Tibial artery (tissue), 4 donors: ENCODE measurements at regions not wholly inside any gene's neighbourhood (a gene's known extent, or its start where the extent isn't known, plus 50 kb on each side); places are given as distances from the start of the nearest gene placed in this dataset.

Experiments
- DNase-seq, 2 donors: peaks; one replicate each; pipeline ENCODE4 v3.0.0-alpha.2; 2019
- H3K27ac ChIP-seq, 2 donors: fragments of 200-600 bp; sonication (generic) in 1 of 2; 1 replicate in 1 of 2; 2 replicates in 1 of 2; pipeline ENCODE4 v1.5.1; 2018 to 2019; ENCODE audit warnings: mild to moderate bottlenecking in 1 of 2
- H3K27me3 ChIP-seq, 2 donors: fragments of 200-600 bp; sonication (generic) in 1 of 2; one replicate each; pipeline versions ENCODE4 v1.5.1 to v1.6.0; 2016 to 2019
- H3K36me3 ChIP-seq, 3 donors: fragments of 200-600 bp; sonication (generic) in 2 of 3; one replicate each; pipeline ENCODE4 v1.5.1; 2016 to 2019; ENCODE audit warnings: mild to moderate bottlenecking in 2 of 3
- H3K4me1 ChIP-seq, 4 donors: fragments of 200-600 bp; sonication (generic) in 2 of 4; 1 replicate in 3 of 4; 2 replicates in 1 of 4; pipeline ENCODE4 v1.5.1; 2016 to 2019
- H3K4me3 ChIP-seq, 2 donors: fragments of 200-600 bp; sonication (generic) in 1 of 2; 1 replicate in 1 of 2; 2 replicates in 1 of 2; pipeline ENCODE4 v1.5.1; 2018 to 2019; ENCODE audit warnings: mild to moderate bottlenecking in 2 of 2
- H3K9me3 ChIP-seq, 3 donors: fragments of 200-600 bp; sonication (generic) in 1 of 3; one replicate each; pipeline ENCODE4 v1.5.1; 2016 to 2019
- CTCF ChIP-seq, 2 experiments: fragments of 200-600 bp in 1 of 2; fragments of 450-650 bp in 1 of 2; IDR thresholded peaks; one replicate each; pipeline ENCODE4 v1.5.1; 2017 to 2019; ENCODE audit warnings: antibody characterized with exemption in 2 of 2, mild to moderate bottlenecking in 1 of 2, moderate library complexity in 1 of 2
- intact Hi-C: fragments of 100-400 bp; cut with DNase I; formaldehyde crosslinking; loops from one replicate; pipeline ENCODE4 v1.15.0; 2023; ENCODE audit warnings: low total_unique reads

DNA sequence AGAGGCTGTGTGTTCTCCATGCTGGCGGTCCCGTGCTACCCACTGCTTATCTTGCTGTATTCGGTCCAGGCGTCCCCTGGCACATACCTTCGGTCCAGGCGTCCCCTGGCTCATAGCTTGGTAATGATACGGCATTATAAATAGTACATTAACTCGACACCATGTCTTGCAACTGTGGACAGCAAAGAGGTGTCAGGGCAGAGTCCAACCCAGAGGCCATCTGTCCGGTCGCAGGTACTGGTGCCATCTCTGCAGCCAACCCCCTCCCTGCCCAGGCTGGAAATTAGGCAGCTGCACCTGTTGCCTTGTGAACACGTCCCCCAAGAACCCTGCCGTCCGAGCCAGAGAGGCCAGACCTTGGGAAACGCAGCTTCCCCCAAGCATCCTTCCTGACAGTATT is 634.3 kb downstream of the BRD1 start:
- TF ChIP-seq CTCF (IDR thresholded peaks at IDR 0.05), result no peak
- Histone ChIP-seq H3K4me1 (no peaks in the 10 kb centered on the region), H3K9me3 (no peaks in the 10 kb centered on the region), H3K4me3 (no peak overlapping the region), H3K27ac (no peak overlapping the region), H3K36me3 (no peaks in the 10 kb centered on the region), H3K27me3 (peaks cover 0 to 15% of the 10 kb centered on the region in 2 donors)
- intact Hi-C loops, result no loop called here
- DNase-seq, result no peak

DNA sequence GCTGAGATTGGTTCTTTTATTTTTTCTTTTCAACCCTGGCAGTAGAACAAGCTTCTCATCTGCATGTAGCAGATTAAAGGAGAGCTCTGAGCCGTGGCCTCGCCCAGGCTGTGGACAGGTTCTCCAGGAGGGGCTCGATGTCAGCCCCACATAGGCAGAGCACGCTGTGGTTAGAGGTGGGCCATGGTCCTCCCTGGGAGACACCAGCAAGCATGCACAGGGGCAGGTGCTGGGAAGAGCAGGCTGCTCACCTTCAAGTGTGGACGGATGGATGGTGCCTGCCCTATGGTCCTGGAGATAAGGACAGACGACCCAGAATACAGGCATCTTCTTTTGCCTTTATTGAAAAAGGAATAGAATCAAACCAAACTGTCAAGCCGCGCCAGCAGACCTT is 634.8 kb downstream of the BRD1 start:
- intact Hi-C loops, result no loop called here
- no peak overlapping the region for H3K27ac ChIP-seq
- no peak for TF ChIP-seq CTCF (IDR thresholded peaks at IDR 0.05)
- DNase-seq, result no peak
- H3K4me3 ChIP-seq, result no peak overlapping the region
- H3K36me3 ChIP-seq, result no peaks in the 10 kb centered on the region
- H3K4me1 ChIP-seq, result no peaks in the 10 kb centered on the region
- H3K27me3 ChIP-seq, result peaks cover 0 to 15% of the 10 kb centered on the region in 2 donors
- no peaks in the 10 kb centered on the region for H3K9me3 ChIP-seq

DNA sequence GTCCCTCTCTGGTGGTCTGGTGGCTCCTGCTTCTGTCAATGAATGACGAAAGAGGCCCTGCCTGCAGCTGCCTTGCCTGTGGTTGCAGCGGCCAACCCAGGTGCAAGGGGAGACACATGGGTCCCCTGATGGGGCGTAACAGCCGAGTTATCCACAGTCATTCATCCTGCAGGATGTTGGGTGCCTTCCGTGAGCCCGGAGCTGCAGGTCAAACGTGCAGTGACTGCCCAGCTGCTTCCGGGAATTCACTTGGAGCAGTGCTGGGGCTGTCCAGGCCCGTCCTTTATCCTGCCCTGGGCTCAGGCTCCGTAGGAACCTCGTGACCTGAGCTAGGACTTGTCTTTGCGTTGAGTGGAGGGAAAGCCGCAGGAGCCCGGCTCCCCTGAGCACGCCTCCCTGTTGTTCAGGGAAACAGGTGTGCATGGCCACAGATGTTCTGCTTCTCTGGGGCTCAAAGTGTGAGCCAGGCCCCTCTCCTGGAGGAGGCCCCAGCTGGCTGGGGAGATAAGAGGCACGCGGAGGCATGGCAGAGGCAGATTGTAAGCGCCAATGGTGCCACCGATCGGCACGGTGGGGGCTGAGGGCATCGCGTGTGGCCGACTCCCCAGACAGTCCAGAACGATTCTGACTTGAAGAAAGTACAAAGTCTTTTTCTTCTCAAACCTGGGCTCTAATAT is 635.4 kb downstream of the BRD1 start:
- Histone ChIP-seq H3K9me3 (no peaks in the 10 kb centered on the region), H3K36me3 (no peaks in the 10 kb centered on the region), H3K4me3 (no peak overlapping the region), H3K4me1 (no peaks in the 10 kb centered on the region), H3K27ac (no peak overlapping the region), H3K27me3 (peaks cover 0 to 15% of the 10 kb centered on the region in 2 donors)
- TF ChIP-seq CTCF (IDR thresholded peaks at IDR 0.05), result no peak
- intact Hi-C loops, result no loop called here
- no peak for DNase-seq

DNA sequence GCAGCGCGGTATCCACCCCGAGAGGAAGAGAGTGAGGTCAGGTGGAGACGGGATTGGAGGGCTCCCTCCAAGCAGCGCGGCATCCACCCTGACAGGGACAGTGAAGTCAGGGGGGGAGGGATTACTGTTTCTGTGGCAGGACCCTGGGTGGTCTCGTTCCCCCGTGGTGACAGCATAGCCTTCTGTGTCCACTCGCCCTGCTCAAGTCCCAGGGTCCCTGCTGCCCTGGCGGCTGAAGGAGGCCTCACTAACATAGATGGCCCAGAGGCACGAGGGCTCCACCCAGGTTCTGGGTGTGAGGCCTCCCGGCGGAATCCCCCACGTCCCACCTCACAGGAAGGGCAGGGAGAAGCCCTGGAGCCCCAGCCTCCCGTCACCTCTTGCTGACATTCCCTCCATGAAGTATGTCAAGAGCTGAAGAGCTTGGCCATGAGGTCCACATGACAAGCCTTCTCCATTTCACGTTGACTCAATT is 636.1 kb downstream of the BRD1 start:
- H3K27ac ChIP-seq, result no peak overlapping the region
- no peaks in the 10 kb centered on the region for H3K9me3 ChIP-seq
- no peak overlapping the region for H3K4me3 ChIP-seq
- H3K27me3 ChIP-seq, result peaks cover 0 to 14% of the 10 kb centered on the region in 2 donors
- no peak for DNase-seq
- no peak for TF ChIP-seq CTCF (IDR thresholded peaks at IDR 0.05)
- intact Hi-C loops, result no loop called here
- no peaks in the 10 kb centered on the region for H3K4me1 ChIP-seq
- no peaks in the 10 kb centered on the region for H3K36me3 ChIP-seq

GRCh38 chr22:49190816-49191505 is 636.7 kb downstream of the BRD1 start:
- intact Hi-C loops, result no loop called here
- Histone ChIP-seq H3K4me1 (no peaks in the 10 kb centered on the region), H3K36me3 (no peaks in the 10 kb centered on the region), H3K27me3 (peaks cover 0 to 11% of the 10 kb centered on the region in 2 donors), H3K4me3 (no peak overlapping the region), H3K27ac (no peak overlapping the region), H3K9me3 (no peaks in the 10 kb centered on the region)
- TF ChIP-seq CTCF (IDR thresholded peaks at IDR 0.05), result no peak
- DNase-seq, result no peak
